H1 (cell line): ENCODE measurements at regions not wholly inside any gene's neighbourhood (a gene's known extent, or its start where the extent isn't known, plus 50 kb on each side); places are given as distances from the start of the nearest gene placed in this dataset.

ENCODE experiments used
- CTCF ChIA-PET: fragments of 300-600 bp; sonication (Branson Sonifier 250); formaldehyde crosslinking; loops from one replicate; lab custom pipeline; 2021; ENCODE audit not compliant: partially characterized antibody; lab: Charles Lee
- POLR2A ChIA-PET: fragments of 300-600 bp; sonication (Branson Sonifier 250); formaldehyde crosslinking; loops from one replicate; lab custom pipeline; 2021; ENCODE audit warnings: inconsistent platforms; ENCODE audit not compliant: partially characterized antibody; lab: Charles Lee
- DNase-seq, 2 experiments: peaks; one replicate each; pipeline versions ENCODE4 v3.0.0 to v3.0.0-alpha.2; 2010 to 2022; ENCODE audit warnings: low spot score in 2 of 2, low read depth in 1 of 2, mixed read lengths in 1 of 2
- FAIRE-seq: peaks from 2 replicates; lab custom pipeline; 2011; peaks lifted over from hg19 to GRCh38; lab: Jason Lieb, UNC
- H2AFZ ChIP-seq: 2 replicates; pipeline ENCODE4 v1.8.1; 2012; ENCODE audit warnings: low read length, inconsistent platforms
- H2AK5ac ChIP-seq: 2 replicates; pipeline ENCODE4 v1.6.1; 2013; ENCODE audit warnings: low read depth, low read length
- H2BK120ac ChIP-seq: replicated peaks from 2 replicates; pipeline ENCODE3; 2013; ENCODE audit warnings: low read depth, low read length, inconsistent platforms
- H2BK12ac ChIP-seq: 2 replicates; pipeline ENCODE4 v1.6.1; 2013; ENCODE audit warnings: low read depth, low read length
- H2BK15ac ChIP-seq: 2 replicates; pipeline ENCODE4 v1.6.1; 2013; ENCODE audit warnings: low read length
- H2BK20ac ChIP-seq: 2 replicates; pipeline ENCODE4 v1.6.1; 2013; ENCODE audit warnings: low read length
- H2BK5ac ChIP-seq: 2 replicates; pipeline ENCODE4 v1.6.1; 2013; ENCODE audit warnings: low read depth, low read length
- H3K14ac ChIP-seq: 2 replicates; pipeline ENCODE4 v1.6.1; 2013; ENCODE audit warnings: inconsistent platforms; ENCODE audit not compliant: insufficient read length
- H3K18ac ChIP-seq: 2 replicates; pipeline ENCODE4 v1.6.1; 2013; ENCODE audit warnings: low read length; ENCODE audit errors: extremely low read depth
- H3K23ac ChIP-seq: 2 replicates; pipeline ENCODE4 v1.6.1; 2013; ENCODE audit warnings: inconsistent platforms; ENCODE audit not compliant: insufficient read length
- H3K23me2 ChIP-seq: 2 replicates; pipeline ENCODE4 v1.6.1; 2013; ENCODE audit warnings: low read depth, low read length
- H3K27ac ChIP-seq: 2 replicates; pipeline ENCODE4 v1.6.1; 2011; ENCODE audit warnings: low read depth, low read length, inconsistent platforms
- H3K27me3 ChIP-seq, 4 experiments: replicated peaks in 1 of 4; 1 replicate in 1 of 4; 2 replicates in 3 of 4; pipeline versions ENCODE4 v1.6.1 to v1.8.1; 2011 to 2013; ENCODE audit warnings: low read length in 3 of 4, mild to moderate bottlenecking in 3 of 4, inconsistent platforms in 2 of 4, mixed read lengths in 2 of 4, moderate library complexity in 1 of 4; ENCODE audit not compliant: control insufficient read depth in 3 of 4, insufficient read depth in 3 of 4; ENCODE audit errors: extremely low read depth in 1 of 4
- H3K36me3 ChIP-seq, 4 experiments: 2 replicates each; pipeline versions ENCODE4 v1.6.1 to v1.8.1; 2011 to 2013; ENCODE audit warnings: mild to moderate bottlenecking in 4 of 4, low read length in 3 of 4, moderate library complexity in 2 of 4, control low read depth in 1 of 4, inconsistent platforms in 1 of 4; ENCODE audit not compliant: insufficient read depth in 4 of 4, control insufficient read depth in 2 of 4
- H3K4ac ChIP-seq: replicated peaks from 2 replicates; pipeline ENCODE3; 2013; ENCODE audit warnings: low read length, low read depth, mixed read lengths, inconsistent platforms; ENCODE audit not compliant: insufficient read length
- H3K4me1 ChIP-seq, 4 experiments: replicated peaks in 1 of 4; 1 replicate in 1 of 4; 2 replicates in 3 of 4; pipeline versions ENCODE4 v1.6.1 to v1.8.1; 2011 to 2013; ENCODE audit warnings: low read length in 3 of 4, inconsistent platforms in 2 of 4, mixed read lengths in 1 of 4; ENCODE audit not compliant: insufficient read depth in 4 of 4, control insufficient read depth in 3 of 4
- H3K4me2 ChIP-seq, 2 experiments: 2 replicates each; pipeline versions ENCODE4 v1.6.1 to v1.8.1; 2011 to 2013; ENCODE audit warnings: low read depth in 2 of 2, low read length in 2 of 2, control low read depth in 1 of 2, inconsistent platforms in 1 of 2, mild to moderate bottlenecking in 1 of 2; ENCODE audit not compliant: insufficient read depth in 1 of 2
- H3K4me3 ChIP-seq, 4 experiments: fragments of 200-600, 300-600 bp in 1 of 4; sonication (generic), shearing (Covaris generic), sonication (Bioruptor Twin) in 1 of 4; 2 replicates each; pipeline versions ENCODE4 v1.5.1 to v1.8.1; 2011 to 2016; ENCODE audit warnings: low read length in 4 of 4, low read depth in 3 of 4, control low read depth in 2 of 4, inconsistent platforms in 2 of 4, mild to moderate bottlenecking in 2 of 4, mixed read lengths in 1 of 4, moderate library complexity in 1 of 4; ENCODE audit not compliant: insufficient read depth in 2 of 4; ENCODE audit errors: extremely low read depth in 1 of 4
- H3K56ac ChIP-seq: replicated peaks from 2 replicates; pipeline ENCODE3; 2013; ENCODE audit warnings: low read depth, mild to moderate bottlenecking, mixed read lengths, low read length, inconsistent platforms; ENCODE audit not compliant: insufficient read length
- H3K79me1 ChIP-seq: 2 replicates; pipeline ENCODE4 v1.6.1; 2013; ENCODE audit warnings: low read depth, low read length, control low read depth
- H3K79me2 ChIP-seq, 2 experiments: 2 replicates each; pipeline versions ENCODE4 v1.6.1 to v1.8.1; 2012 to 2013; ENCODE audit warnings: low read length in 2 of 2, mild to moderate bottlenecking in 2 of 2, inconsistent platforms in 1 of 2; ENCODE audit not compliant: insufficient read depth in 2 of 2, control insufficient read depth in 1 of 2
- H3K9ac ChIP-seq, 4 experiments: replicated peaks in 1 of 4; 1 replicate in 1 of 4; 2 replicates in 3 of 4; pipeline versions ENCODE4 v1.6.1 to v1.8.1; 2011 to 2013; ENCODE audit warnings: low read depth in 3 of 4, low read length in 3 of 4, control low read depth in 2 of 4, mild to moderate bottlenecking in 2 of 4, moderate library complexity in 2 of 4, inconsistent platforms in 1 of 4; ENCODE audit errors: extremely low read depth in 1 of 4
- H3K9me3 ChIP-seq, 2 experiments: 2 replicates each; pipeline versions ENCODE4 v1.6.1 to v1.8.1; 2012 to 2013; ENCODE audit warnings: mild to moderate bottlenecking in 2 of 2, moderate library complexity in 2 of 2, control low read depth in 1 of 2, inconsistent platforms in 1 of 2, low read depth in 1 of 2, low read length in 1 of 2, mixed read lengths in 1 of 2; ENCODE audit not compliant: insufficient read depth in 2 of 2
- H4K20me1 ChIP-seq, 2 experiments: replicated peaks in 1 of 2; 2 replicates each; pipeline versions ENCODE3 to v1.8.1; 2011 to 2013; ENCODE audit warnings: inconsistent platforms in 2 of 2, low read length in 2 of 2, mild to moderate bottlenecking in 1 of 2; ENCODE audit not compliant: insufficient read depth in 2 of 2, control insufficient read depth in 1 of 2
- H4K5ac ChIP-seq: 2 replicates; pipeline ENCODE4 v1.6.1; 2013; ENCODE audit warnings: low read length, low read depth, mixed read lengths, inconsistent platforms; ENCODE audit not compliant: insufficient read length
- H4K8ac ChIP-seq: 2 replicates; pipeline ENCODE4 v1.8.0; 2013; ENCODE audit warnings: mild to moderate bottlenecking, moderate library complexity, low read length, inconsistent platforms; ENCODE audit not compliant: insufficient read depth; ENCODE audit errors: extremely low read depth
- H4K91ac ChIP-seq: replicated peaks from 2 replicates; pipeline ENCODE3; 2013; ENCODE audit warnings: low read length, mixed read lengths, inconsistent platforms; ENCODE audit not compliant: insufficient read length
- CTCF ChIP-seq, 3 experiments: IDR thresholded peaks; 1 replicate in 2 of 3; 2 replicates in 1 of 3; pipeline versions ENCODE4 v1.5.1 to v1.6.1; 2011; ENCODE audit warnings: low read length in 3 of 3, mild to moderate bottlenecking in 3 of 3, inconsistent platforms in 2 of 3, low read depth in 1 of 3, moderate library complexity in 1 of 3; ENCODE audit not compliant: insufficient read depth in 1 of 3; ENCODE audit errors: control extremely low read depth in 1 of 3
- HDAC2 ChIP-seq, 2 experiments: fragments of 300-600 bp in 1 of 2; sonication (generic) in 1 of 2; IDR thresholded peaks; 2 replicates each; pipeline ENCODE4 v1.6.1; 2011 to 2012; ENCODE audit warnings: low read depth in 2 of 2, low read length in 2 of 2, mild to moderate bottlenecking in 2 of 2, moderate library complexity in 2 of 2, borderline replicate concordance in 1 of 2, inconsistent platforms in 1 of 2
- MAX ChIP-seq: IDR thresholded peaks from 2 replicates; pipeline ENCODE4 v1.6.1; 2012; ENCODE audit warnings: inconsistent platforms
- RAD21 ChIP-seq, 2 experiments: IDR thresholded peaks in 1 of 2; conservative IDR thresholded peaks in 1 of 2; 2 replicates each; pipeline ENCODE4 v1.6.1; 2011; ENCODE audit warnings: low read depth in 2 of 2, low read length in 2 of 2, improper control_type of control experiment in 1 of 2, inconsistent platforms in 1 of 2, mild to moderate bottlenecking in 1 of 2, moderate library complexity in 1 of 2
- WGBS, 2 experiments: shearing (Covaris generic) in 1 of 2; methylation state at CpG; one replicate each; pipeline versions ENCODE4 v1.1.6 to v1.1.7; 2013 to 2015; ENCODE audit warnings: low lambda C conversion rate in 2 of 2, mixed read lengths in 2 of 2, inconsistent platforms in 1 of 2, low coverage in 1 of 2, missing lambda C conversion rate in 1 of 2; ENCODE audit not compliant: insufficient replicate concordance in 2 of 2, insufficient coverage in 1 of 2, insufficient read length in 1 of 2; ENCODE audit errors: extremely low coverage in 1 of 2, missing lambda C conversion rate in 1 of 2; 5-methylcytosine and 5-hydroxymethylcytosine counted together

GRCh38 chr14:42535397-42535796 lies 928.7 kb downstream of the LRFN5 start:
- H2BK20ac ChIP-seq: no peak overlapping the region
- H3K14ac ChIP-seq: no peak overlapping the region
- no peaks in the 10 kb centered on the region for H3K27me3 ChIP-seq
- no peak overlapping the region for H4K91ac ChIP-seq
- no peak overlapping the region for H3K18ac ChIP-seq
- H2AK5ac ChIP-seq: no peak overlapping the region
- ChIA-PET CTCF (interaction anchor here (0.7 kb wide), 1 partner anchor 67 kb away, joined by 4 read pairs; no protein-coding TSS in a partner anchor), POLR2A (no interaction called here)
- no peak overlapping the region for H3K56ac ChIP-seq
- no peaks in the 10 kb centered on the region for H3K4me1 ChIP-seq
- TF ChIP-seq CTCF (IDR thresholded peaks at IDR 0.05; ENCODE audit: control extremely low read depth in 1 of 3, insufficient read depth in 1 of 3, low read depth in 1 of 3, low read length in 3 of 3): peak; percentile 21 to 45 (median 26); a peak in 3 of 4 replicates
- TF ChIP-seq MAX: no peak
- TF ChIP-seq RAD21 (IDR thresholded peaks at IDR 0.05 in 1 of 2, conservative IDR thresholded peaks at IDR 0.05 in 1 of 2; ENCODE audit: low read depth in 2 of 2, low read length in 2 of 2): peak in 1 of 2 experiments; percentile 27; a peak in 1 of 4 replicates
- no peak for TF ChIP-seq HDAC2 (IDR thresholded peaks at IDR 0.05; ENCODE audit: borderline replicate concordance in 1 of 2, low read depth in 2 of 2, low read length in 2 of 2)
- no peak overlapping the region for H3K27ac ChIP-seq
- no peak overlapping the region for H3K23ac ChIP-seq
- no peak overlapping the region for H3K4me3 ChIP-seq
- H4K20me1 ChIP-seq: no peaks in the 10 kb centered on the region
- H3K36me3 ChIP-seq: no peaks in the 10 kb centered on the region
- WGBS, 2 experiments: 87% methylated on average over 9 of the region's 10 CpGs; no CpG with 5 or more reads in 1 of the 2 experiments
- H3K79me1 ChIP-seq: no peaks in the 10 kb centered on the region
- no peak overlapping the region for H2BK12ac ChIP-seq
- no peak overlapping the region for H4K5ac ChIP-seq
- DNase-seq (no peak), FAIRE-seq (no peak)
- H2BK5ac ChIP-seq: no peak overlapping the region
- no peak overlapping the region for H2BK120ac ChIP-seq
- H3K9me3 ChIP-seq: no peaks in the 10 kb centered on the region
- H3K4me2 ChIP-seq: no peak overlapping the region
- H3K9ac ChIP-seq: no peak overlapping the region
- no peaks in the 10 kb centered on the region for H3K23me2 ChIP-seq
- H2AFZ ChIP-seq: no peak overlapping the region; the same call in 1 of the 2 replicates
- H3K4ac ChIP-seq: no peak overlapping the region
- no peaks in the 10 kb centered on the region for H3K79me2 ChIP-seq
- H2BK15ac ChIP-seq: no peak overlapping the region
- no peak overlapping the region for H4K8ac ChIP-seq
